GM12878 (cell line): ENCODE measurements at regions not wholly inside any gene's neighbourhood (a gene's known extent, or its start where the extent isn't known, plus 50 kb on each side); places are given as distances from the start of the nearest gene placed in this dataset.

Source experiments
- ATF7 ChIP-seq: fragments of 450-650 bp; IDR thresholded peaks from 2 replicates; pipeline ENCODE4 v1.6.1; 2016; ENCODE audit warnings: low read depth, mild to moderate bottlenecking
- BACH1 ChIP-seq: fragments of 450-650 bp; IDR thresholded peaks from 2 replicates; pipeline ENCODE4 v1.6.1; 2017; ENCODE audit warnings: mild to moderate bottlenecking, borderline replicate concordance
- EED ChIP-seq: sonication (generic); IDR thresholded peaks from 2 replicates; pipeline ENCODE4 v1.6.1; 2016; ENCODE audit warnings: antibody characterized with exemption, low read depth
- IKZF1 ChIP-seq: fragments of 450-650 bp; conservative IDR thresholded peaks from 2 replicates; pipeline ENCODE4 v1.6.1; 2017; ENCODE audit warnings: antibody characterized with exemption, mild to moderate bottlenecking
- JUND ChIP-seq: IDR thresholded peaks from 2 replicates; pipeline ENCODE4 v1.6.1; 2012; ENCODE audit warnings: low read depth, mild to moderate bottlenecking, low read length, improper control_type of control experiment, moderate library complexity
- MEF2A ChIP-seq: IDR thresholded peaks from 2 replicates; pipeline ENCODE4 v1.6.1; 2011; ENCODE audit warnings: low read depth, mild to moderate bottlenecking, low read length, moderate library complexity; ENCODE audit not compliant: insufficient read depth
- MEF2B ChIP-seq: fragments of 450-650 bp; IDR thresholded peaks from 2 replicates; pipeline ENCODE4 v1.6.1; 2018; ENCODE audit warnings: mild to moderate bottlenecking, moderate library complexity; ENCODE audit not compliant: partially characterized antibody, poor library complexity, severe bottlenecking
- PAX5 ChIP-seq: IDR thresholded peaks from 2 replicates; pipeline ENCODE4 v1.6.1; 2011; ENCODE audit warnings: low read depth, low read length, borderline replicate concordance
- PAX8 ChIP-seq: fragments of 450-650 bp; IDR thresholded peaks from 2 replicates; pipeline ENCODE4 v1.6.1; 2017; ENCODE audit warnings: mild to moderate bottlenecking, moderate library complexity
- POLR2AphosphoS2 ChIP-seq: IDR thresholded peaks from 2 replicates; pipeline ENCODE4 v1.6.1; 2011; ENCODE audit warnings: low read depth, mild to moderate bottlenecking, low read length, improper control_type of control experiment, moderate library complexity
- RELA ChIP-seq: fragments of 450-650 bp; IDR thresholded peaks from 2 replicates; pipeline ENCODE4 v1.8.0; 2014; ENCODE audit warnings: borderline replicate concordance; ENCODE audit not compliant: partially characterized antibody
- SIN3A ChIP-seq: IDR thresholded peaks from 2 replicates; pipeline ENCODE4 v1.6.1; 2012; ENCODE audit warnings: low read depth, low read length, improper control_type of control experiment
- STAT1 ChIP-seq: fragments of 450-650 bp; conservative IDR thresholded peaks from 2 replicates; pipeline ENCODE4 v1.6.1; 2014; ENCODE audit warnings: antibody characterized with exemption, mild to moderate bottlenecking
- YY1 ChIP-seq: IDR thresholded peaks from 2 replicates; pipeline ENCODE4 v1.6.1; 2011; ENCODE audit warnings: low read depth, mild to moderate bottlenecking, low read length
- TF ChIP-seq, protein P1 (sequence below): fragments of 450-650 bp; IDR thresholded peaks from 2 replicates; pipeline ENCODE4 v1.6.1; 2018; ENCODE audit warnings: borderline replicate concordance, mild to moderate bottlenecking; ENCODE audit not compliant: partially characterized antibody
- TF ChIP-seq, protein P2 (sequence below): fragments of 150-350 bp; IDR thresholded peaks from 2 replicates; pipeline ENCODE4 v1.6.1; 2014; ENCODE audit warnings: mild to moderate bottlenecking, low read depth, low read length
- TF ChIP-seq, protein P3 (sequence below): fragments of 450-650 bp; conservative IDR thresholded peaks from 2 replicates; pipeline ENCODE4 v1.6.1; 2017; ENCODE audit warnings: mild to moderate bottlenecking, moderate library complexity
- TF ChIP-seq, protein P4 (sequence below): IDR thresholded peaks from 2 replicates; pipeline ENCODE4 v1.6.1; 2012; ENCODE audit warnings: low read depth, low read length, improper control_type of control experiment
- TF ChIP-seq, protein P5 (sequence below): IDR thresholded peaks from 2 replicates; pipeline ENCODE4 v1.6.1; 2011; ENCODE audit warnings: borderline replicate concordance, low read depth, mild to moderate bottlenecking, moderate library complexity, low read length; ENCODE audit not compliant: insufficient read depth, poor library complexity, severe bottlenecking

DNA sequence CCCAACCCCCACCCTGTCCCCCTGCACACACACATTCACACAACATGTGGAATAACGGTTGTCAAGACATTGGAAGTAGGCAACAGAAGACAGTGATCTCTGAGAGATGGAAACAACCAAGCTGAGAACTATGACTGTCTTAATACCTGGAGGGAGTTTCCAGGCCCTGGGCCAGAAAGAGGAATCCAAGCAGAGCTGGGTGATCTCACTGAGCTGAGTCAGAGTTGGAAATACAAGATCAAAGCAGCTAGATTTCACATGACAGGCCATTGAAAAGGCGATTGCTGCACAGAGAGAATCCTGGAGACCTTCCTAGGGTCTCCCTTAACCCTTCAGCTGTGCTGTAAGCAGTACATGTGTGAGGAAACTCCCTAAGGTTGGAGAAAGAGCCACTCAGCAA, 165.8 kb upstream of the PRSS1 start (continued):
- TF ChIP-seq, protein P1, sequence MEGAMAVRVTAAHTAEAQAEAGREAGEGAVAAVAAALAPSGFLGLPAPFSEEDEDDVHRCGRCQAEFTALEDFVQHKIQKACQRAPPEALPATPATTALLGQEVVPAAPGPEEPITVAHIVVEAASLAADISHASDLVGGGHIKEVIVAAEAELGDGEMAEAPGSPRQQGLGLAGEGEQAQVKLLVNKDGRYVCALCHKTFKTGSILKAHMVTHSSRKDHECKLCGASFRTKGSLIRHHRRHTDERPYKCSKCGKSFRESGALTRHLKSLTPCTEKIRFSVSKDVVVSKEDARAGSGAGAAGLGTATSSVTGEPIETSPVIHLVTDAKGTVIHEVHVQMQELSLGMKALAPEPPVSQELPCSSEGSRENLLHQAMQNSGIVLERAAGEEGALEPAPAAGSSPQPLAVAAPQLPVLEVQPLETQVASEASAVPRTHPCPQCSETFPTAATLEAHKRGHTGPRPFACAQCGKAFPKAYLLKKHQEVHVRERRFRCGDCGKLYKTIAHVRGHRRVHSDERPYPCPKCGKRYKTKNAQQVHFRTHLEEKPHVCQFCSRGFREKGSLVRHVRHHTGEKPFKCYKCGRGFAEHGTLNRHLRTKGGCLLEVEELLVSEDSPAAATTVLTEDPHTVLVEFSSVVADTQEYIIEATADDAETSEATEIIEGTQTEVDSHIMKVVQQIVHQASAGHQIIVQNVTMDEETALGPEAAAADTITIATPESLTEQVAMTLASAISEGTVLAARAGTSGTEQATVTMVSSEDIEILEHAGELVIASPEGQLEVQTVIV: no peak
- TF ChIP-seq MEF2B (peak; percentile 44), EED (peak; percentile 85), RELA (peak; percentile 83), BACH1 (no peak; the same call in 1 of the 2 replicates), MEF2A (no peak), PAX8 (no peak), POLR2AphosphoS2 (no peak), SIN3A (no peak), ATF7 (peak; percentile 87), YY1 (no peak), JUND (0 out of 2 replicates have a peak, but pooled peaks have one; percentile 48), PAX5 (0 out of 2 replicates have a peak, but pooled peaks have one; percentile 22), IKZF1 (peak; percentile 84), STAT1 (no peak)
- TF ChIP-seq, protein P2, sequence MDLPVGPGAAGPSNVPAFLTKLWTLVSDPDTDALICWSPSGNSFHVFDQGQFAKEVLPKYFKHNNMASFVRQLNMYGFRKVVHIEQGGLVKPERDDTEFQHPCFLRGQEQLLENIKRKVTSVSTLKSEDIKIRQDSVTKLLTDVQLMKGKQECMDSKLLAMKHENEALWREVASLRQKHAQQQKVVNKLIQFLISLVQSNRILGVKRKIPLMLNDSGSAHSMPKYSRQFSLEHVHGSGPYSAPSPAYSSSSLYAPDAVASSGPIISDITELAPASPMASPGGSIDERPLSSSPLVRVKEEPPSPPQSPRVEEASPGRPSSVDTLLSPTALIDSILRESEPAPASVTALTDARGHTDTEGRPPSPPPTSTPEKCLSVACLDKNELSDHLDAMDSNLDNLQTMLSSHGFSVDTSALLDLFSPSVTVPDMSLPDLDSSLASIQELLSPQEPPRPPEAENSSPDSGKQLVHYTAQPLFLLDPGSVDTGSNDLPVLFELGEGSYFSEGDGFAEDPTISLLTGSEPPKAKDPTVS: no peak
- TF ChIP-seq, protein P3, sequence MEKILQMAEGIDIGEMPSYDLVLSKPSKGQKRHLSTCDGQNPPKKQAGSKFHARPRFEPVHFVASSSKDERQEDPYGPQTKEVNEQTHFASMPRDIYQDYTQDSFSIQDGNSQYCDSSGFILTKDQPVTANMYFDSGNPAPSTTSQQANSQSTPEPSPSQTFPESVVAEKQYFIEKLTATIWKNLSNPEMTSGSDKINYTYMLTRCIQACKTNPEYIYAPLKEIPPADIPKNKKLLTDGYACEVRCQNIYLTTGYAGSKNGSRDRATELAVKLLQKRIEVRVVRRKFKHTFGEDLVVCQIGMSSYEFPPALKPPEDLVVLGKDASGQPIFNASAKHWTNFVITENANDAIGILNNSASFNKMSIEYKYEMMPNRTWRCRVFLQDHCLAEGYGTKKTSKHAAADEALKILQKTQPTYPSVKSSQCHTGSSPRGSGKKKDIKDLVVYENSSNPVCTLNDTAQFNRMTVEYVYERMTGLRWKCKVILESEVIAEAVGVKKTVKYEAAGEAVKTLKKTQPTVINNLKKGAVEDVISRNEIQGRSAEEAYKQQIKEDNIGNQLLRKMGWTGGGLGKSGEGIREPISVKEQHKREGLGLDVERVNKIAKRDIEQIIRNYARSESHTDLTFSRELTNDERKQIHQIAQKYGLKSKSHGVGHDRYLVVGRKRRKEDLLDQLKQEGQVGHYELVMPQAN: no peak
- TF ChIP-seq, protein P4, sequence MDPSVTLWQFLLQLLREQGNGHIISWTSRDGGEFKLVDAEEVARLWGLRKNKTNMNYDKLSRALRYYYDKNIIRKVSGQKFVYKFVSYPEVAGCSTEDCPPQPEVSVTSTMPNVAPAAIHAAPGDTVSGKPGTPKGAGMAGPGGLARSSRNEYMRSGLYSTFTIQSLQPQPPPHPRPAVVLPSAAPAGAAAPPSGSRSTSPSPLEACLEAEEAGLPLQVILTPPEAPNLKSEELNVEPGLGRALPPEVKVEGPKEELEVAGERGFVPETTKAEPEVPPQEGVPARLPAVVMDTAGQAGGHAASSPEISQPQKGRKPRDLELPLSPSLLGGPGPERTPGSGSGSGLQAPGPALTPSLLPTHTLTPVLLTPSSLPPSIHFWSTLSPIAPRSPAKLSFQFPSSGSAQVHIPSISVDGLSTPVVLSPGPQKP: no peak
- TF ChIP-seq, protein P5, sequence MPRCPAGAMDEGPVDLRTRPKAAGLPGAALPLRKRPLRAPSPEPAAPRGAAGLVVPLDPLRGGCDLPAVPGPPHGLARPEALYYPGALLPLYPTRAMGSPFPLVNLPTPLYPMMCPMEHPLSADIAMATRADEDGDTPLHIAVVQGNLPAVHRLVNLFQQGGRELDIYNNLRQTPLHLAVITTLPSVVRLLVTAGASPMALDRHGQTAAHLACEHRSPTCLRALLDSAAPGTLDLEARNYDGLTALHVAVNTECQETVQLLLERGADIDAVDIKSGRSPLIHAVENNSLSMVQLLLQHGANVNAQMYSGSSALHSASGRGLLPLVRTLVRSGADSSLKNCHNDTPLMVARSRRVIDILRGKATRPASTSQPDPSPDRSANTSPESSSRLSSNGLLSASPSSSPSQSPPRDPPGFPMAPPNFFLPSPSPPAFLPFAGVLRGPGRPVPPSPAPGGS: no peak
